NCI-H2171 (cell line): ENCODE measurements at regions not wholly inside any gene's neighbourhood (a gene's known extent, or its start where the extent isn't known, plus 50 kb on each side); places are given as distances from the start of the nearest gene placed in this dataset.

Experiments
- DNase-seq: peaks from one replicate; lab custom pipeline; 2025; lab: John Stamatoyannopoulos, UW

GRCh38 chr3:120838441-120839091 lies 69.4 kb upstream of the STXBP5L start:
- no peak for DNase-seq

GRCh38 chr3:120839120-120839519 lies 68.9 kb upstream of the STXBP5L start:
- DNase-seq, result no peak

- DNase-seq, result no peak
These were observed 66.7 kb upstream of the STXBP5L start for GRCh38 chr3:120841264-120841663.

DNA sequence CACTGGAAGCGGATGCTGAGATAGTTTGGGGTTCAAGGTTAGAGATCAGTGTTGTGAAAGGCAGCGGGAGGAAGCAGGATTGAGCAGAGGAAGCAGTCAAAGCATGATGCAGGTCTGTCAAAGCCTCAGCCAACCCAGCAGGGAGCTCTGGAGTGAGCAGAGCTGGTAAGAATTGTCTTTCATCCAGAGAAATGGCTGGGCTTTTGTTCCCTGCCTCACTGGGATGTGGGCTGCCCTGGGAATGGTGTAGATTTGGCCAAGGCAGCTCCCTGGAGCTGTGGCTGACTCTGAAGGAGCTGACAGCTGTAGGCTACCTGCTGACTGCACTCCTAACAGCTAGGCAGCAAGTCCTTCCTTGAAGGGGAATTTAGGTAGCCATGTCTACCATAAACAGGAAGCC lies 61.9 kb upstream of the STXBP5L start:
- DNase-seq, result no peak

GRCh38 chr3:120848503-120848902 lies 59.5 kb upstream of the STXBP5L start:
- DNase-seq, result no peak

DNA sequence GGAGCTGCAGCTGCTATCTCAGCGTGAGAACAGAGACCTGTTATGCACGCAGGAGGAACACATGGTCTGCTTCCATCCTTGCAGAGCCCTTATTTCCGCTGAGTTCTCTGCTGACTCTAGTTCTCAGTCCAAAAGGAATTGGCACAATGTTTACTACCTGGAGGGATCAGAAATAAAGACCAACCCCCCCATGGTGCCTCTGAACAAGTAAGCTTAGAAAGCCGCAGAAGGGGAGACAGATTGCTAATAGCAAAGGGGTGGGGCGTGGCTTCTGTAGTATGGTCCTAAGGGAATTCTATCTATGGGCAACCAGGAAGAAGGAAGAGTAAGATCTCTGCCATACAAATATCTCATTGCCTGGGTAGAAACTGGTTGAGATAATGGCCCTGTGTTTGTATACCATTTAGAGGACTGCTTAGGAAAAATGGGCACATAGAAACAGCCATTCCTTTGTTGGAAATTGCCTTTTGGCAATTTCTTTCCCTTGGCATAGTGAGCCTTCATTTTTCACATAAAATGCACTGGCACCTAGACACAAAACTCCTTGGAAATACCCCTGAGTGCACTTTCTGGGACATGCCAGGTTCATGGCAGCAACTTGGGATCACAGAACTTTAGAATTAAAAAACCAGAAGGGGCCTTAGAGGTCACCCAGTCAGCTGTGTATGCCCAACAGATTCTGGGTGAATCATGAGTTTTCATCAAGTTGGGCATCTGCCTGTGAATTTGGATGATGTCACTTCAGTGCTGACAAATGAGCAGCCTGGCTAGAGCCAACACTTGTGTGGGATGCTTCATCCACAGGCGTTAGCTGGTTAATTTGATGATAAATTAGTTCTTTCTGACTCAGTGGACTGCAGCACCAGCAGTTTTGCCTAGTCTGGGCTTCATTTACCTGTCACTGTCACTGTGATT lies 57.4 kb upstream of the STXBP5L start:
- peak; percentile 98 for DNase-seq

DNA sequence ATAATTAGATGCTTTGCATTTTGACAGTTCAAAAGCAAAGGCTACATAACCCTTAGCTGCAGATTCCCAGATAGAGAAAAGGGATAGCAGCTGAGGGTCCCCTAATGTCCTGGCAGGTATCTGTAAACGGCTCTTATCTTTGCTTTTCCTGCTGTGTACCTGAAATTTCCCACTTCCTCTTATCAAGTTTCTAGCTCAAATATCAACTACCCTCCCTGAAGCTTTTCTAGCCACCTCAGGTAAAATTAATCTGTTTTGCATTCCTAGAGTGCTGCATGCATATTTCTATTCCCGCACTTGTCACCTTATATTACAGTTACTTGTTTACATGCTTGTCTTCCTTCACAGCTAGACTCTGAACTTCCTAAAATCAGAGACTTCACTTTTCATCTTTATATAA lies 55.6 kb upstream of the STXBP5L start:
- no peak for DNase-seq

- no peak for DNase-seq
These were observed 54.6 kb upstream of the STXBP5L start for GRCh38 chr3:120853416-120853815.

DNA sequence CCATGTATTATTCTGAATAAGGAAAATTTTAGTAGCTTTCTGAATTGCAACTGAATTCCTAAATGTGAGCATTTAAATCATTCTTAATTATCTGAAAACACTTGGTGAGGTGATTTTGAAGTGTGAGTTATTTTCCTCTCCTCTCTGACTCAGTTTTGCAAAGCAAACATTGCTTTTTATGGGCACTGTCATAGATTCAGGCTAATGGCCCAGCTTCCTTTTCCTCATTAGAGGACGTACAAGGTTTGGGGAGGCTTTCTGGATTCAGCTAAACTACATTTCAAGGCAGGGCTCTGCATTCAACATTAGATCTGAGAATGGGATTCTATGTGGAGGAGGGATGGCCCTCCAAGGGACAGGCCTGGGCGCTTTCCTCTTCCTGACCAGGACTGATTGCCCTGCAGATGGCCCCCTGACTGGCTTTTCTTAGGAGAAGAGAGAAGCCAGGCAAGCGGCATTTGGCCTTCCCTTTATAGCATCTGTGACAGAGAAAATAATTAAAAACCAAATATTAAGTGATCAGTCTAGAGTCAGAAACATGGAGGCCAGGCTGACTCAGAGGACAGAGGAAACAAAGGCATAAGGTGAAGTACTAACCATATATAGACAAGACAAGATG lies 53.0 kb upstream of the STXBP5L start:
- no peak for DNase-seq

- no peak for DNase-seq
These were observed 52.2 kb upstream of the STXBP5L start for GRCh38 chr3:120855665-120856437.
